Mesenchymal stem cell (in vitro differentiated cells and primary cell): ENCODE measurements at regions not wholly inside any gene's neighbourhood (a gene's known extent, or its start where the extent isn't known, plus 50 kb on each side); places are given as distances from the start of the nearest gene placed in this dataset.

Source experiments
- DNase-seq: peaks from one replicate; pipeline ENCODE4 v3.0.0-alpha.2; 2013
- H2AFZ ChIP-seq: one replicate; pipeline ENCODE4 v1.6.1; 2013; ENCODE audit warnings: low read depth, mild to moderate bottlenecking, control low read depth, inconsistent platforms, low read length, moderate library complexity
- H2AK5ac ChIP-seq: 2 replicates; pipeline ENCODE4 v1.6.1; 2013; ENCODE audit warnings: low read length, moderate library complexity, mild to moderate bottlenecking, inconsistent platforms; ENCODE audit not compliant: severe bottlenecking
- H2BK120ac ChIP-seq: one replicate; pipeline ENCODE4 v1.6.1; 2013; ENCODE audit warnings: low read depth, mild to moderate bottlenecking, inconsistent platforms, low read length, moderate library complexity
- H2BK12ac ChIP-seq, 2 experiments: one replicate each; pipeline ENCODE4 v1.6.1; 2013; ENCODE audit warnings: inconsistent platforms in 2 of 2, low read length in 2 of 2, mild to moderate bottlenecking in 2 of 2, moderate library complexity in 2 of 2, control low read depth in 1 of 2
- H2BK15ac ChIP-seq: one replicate; pipeline ENCODE4 v1.6.1; 2013; ENCODE audit warnings: mild to moderate bottlenecking, low read depth, inconsistent platforms; ENCODE audit not compliant: poor library complexity, severe bottlenecking
- H2BK5ac ChIP-seq: 2 replicates; pipeline ENCODE4 v1.6.1; 2013; ENCODE audit warnings: low read depth, mild to moderate bottlenecking, low read length, control low read depth, inconsistent platforms; ENCODE audit not compliant: poor library complexity, severe bottlenecking
- H3K14ac ChIP-seq, 2 experiments: one replicate each; pipeline ENCODE4 v1.6.1; 2013; ENCODE audit warnings: inconsistent platforms in 2 of 2, low read length in 2 of 2, control low read depth in 1 of 2, mild to moderate bottlenecking in 1 of 2, moderate library complexity in 1 of 2
- H3K18ac ChIP-seq, 2 experiments: one replicate each; pipeline ENCODE4 v1.6.1; 2013; ENCODE audit warnings: inconsistent platforms in 2 of 2, low read length in 2 of 2, control low read depth in 1 of 2, low read depth in 1 of 2, mild to moderate bottlenecking in 1 of 2
- H3K23ac ChIP-seq, 2 experiments: one replicate each; pipeline ENCODE4 v1.6.1; 2013; ENCODE audit warnings: inconsistent platforms in 2 of 2, low read length in 2 of 2, mild to moderate bottlenecking in 2 of 2, moderate library complexity in 2 of 2, control low read depth in 1 of 2
- H3K27ac ChIP-seq: 2 replicates; pipeline ENCODE4 v1.5.1; 2013; ENCODE audit warnings: mild to moderate bottlenecking, moderate library complexity, low read length, control low read depth, inconsistent platforms; ENCODE audit not compliant: poor library complexity, severe bottlenecking
- H3K27me3 ChIP-seq, 2 experiments: 2 replicates each; pipeline versions ENCODE4 v1.6.1 to v1.7.0; 2013; ENCODE audit warnings: low read length in 2 of 2, mild to moderate bottlenecking in 2 of 2, moderate library complexity in 2 of 2, control low read depth in 1 of 2, inconsistent platforms in 1 of 2; ENCODE audit not compliant: control insufficient read depth in 1 of 2, insufficient read depth in 1 of 2
- H3K36me3 ChIP-seq, 2 experiments: 2 replicates each; pipeline versions ENCODE4 v1.6.1 to v1.7.0; 2013; ENCODE audit warnings: low read length in 2 of 2, control low read depth in 1 of 2, inconsistent platforms in 1 of 2, low read depth in 1 of 2, mild to moderate bottlenecking in 1 of 2; ENCODE audit not compliant: insufficient read depth in 2 of 2, control insufficient read depth in 1 of 2
- H3K4ac ChIP-seq, 2 experiments: one replicate each; pipeline ENCODE4 v1.6.1; 2013; ENCODE audit warnings: inconsistent platforms in 2 of 2, low read length in 2 of 2, mild to moderate bottlenecking in 2 of 2, moderate library complexity in 2 of 2, control low read depth in 1 of 2, low read depth in 1 of 2
- H3K4me1 ChIP-seq: 2 replicates; pipeline ENCODE4 v1.6.1; 2013; ENCODE audit warnings: low read depth, low read length, control low read depth; ENCODE audit not compliant: control insufficient read depth, insufficient read depth
- H3K4me2 ChIP-seq: 2 replicates; pipeline ENCODE4 v1.6.1; 2013; ENCODE audit warnings: low read length, mild to moderate bottlenecking, inconsistent platforms; ENCODE audit not compliant: poor library complexity, severe bottlenecking
- H3K4me3 ChIP-seq, 2 experiments: 2 replicates each; pipeline versions ENCODE4 v1.5.1 to v1.7.0; 2013; ENCODE audit warnings: low read length in 2 of 2, mild to moderate bottlenecking in 2 of 2, control low read depth in 1 of 2, low read depth in 1 of 2; ENCODE audit not compliant: insufficient read depth in 1 of 2
- H3K79me1 ChIP-seq: replicated peaks from 2 replicates; pipeline ENCODE4 v1.6.1; 2013; ENCODE audit warnings: mild to moderate bottlenecking, control low read depth, low read length, inconsistent platforms; ENCODE audit not compliant: poor library complexity, severe bottlenecking
- H3K9ac ChIP-seq: 2 replicates; pipeline ENCODE4 v1.7.0; 2013; ENCODE audit warnings: mild to moderate bottlenecking, low read length, moderate library complexity
- H3K9me3 ChIP-seq: 2 replicates; pipeline ENCODE4 v1.7.0; 2013; ENCODE audit warnings: mild to moderate bottlenecking, low read length; ENCODE audit not compliant: control insufficient read depth
- H4K8ac ChIP-seq: one replicate; pipeline ENCODE4 v1.6.1; 2013; ENCODE audit warnings: inconsistent platforms, mild to moderate bottlenecking, low read length, moderate library complexity
- H4K91ac ChIP-seq: one replicate; pipeline ENCODE4 v1.6.1; 2013; ENCODE audit warnings: mild to moderate bottlenecking, low read length, inconsistent platforms
- WGBS: methylation state at CpG from one replicate; pipeline ENCODE4 v1.1.7; 2013; ENCODE audit warnings: mixed read lengths; 5-methylcytosine and 5-hydroxymethylcytosine counted together

DNA sequence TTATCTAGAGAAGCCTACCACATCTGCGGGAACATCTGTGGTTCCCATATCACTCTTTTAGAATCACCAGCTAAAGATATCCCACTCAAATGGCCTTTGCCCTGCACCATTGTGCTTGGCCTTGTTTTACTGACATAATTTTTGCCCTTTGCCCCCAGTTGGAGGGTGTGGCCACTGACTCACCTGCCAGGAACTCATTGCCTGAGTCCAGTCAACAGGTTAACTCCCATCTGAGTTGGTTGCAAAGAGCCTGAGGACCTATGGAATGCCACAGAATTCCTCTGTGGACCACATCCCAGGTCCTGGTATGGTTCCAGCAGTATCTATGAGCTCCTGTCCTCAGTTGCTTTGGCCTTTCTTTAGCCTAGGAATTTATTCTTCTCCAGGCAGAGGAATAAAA is 55.7 kb upstream of the PTGR2 start:
- no peaks in the 10 kb centered on the region for H3K27me3 ChIP-seq
- no peak overlapping the region for H3K18ac ChIP-seq
- H3K27ac ChIP-seq, result peak overlapping the region; percentile 6
- H3K14ac ChIP-seq, result no peak overlapping the region
- H3K23ac ChIP-seq, result no peak overlapping the region
- H2BK15ac ChIP-seq, result no peak overlapping the region
- no peak overlapping the region for H3K4me2 ChIP-seq
- peak overlapping the region; percentile 9 for H2AK5ac ChIP-seq
- peak overlapping the region in 1 of 2 experiments; percentile 37 for H2BK12ac ChIP-seq
- WGBS, result 88% methylated on average over 1 of the region's 1 CpG
- H3K4me1 ChIP-seq, result peaks cover 12% of the 10 kb centered on the region
- H2AFZ ChIP-seq, result no peak overlapping the region
- no peak overlapping the region for H4K91ac ChIP-seq
- no peak overlapping the region for H2BK5ac ChIP-seq
- no peak overlapping the region for H3K4me3 ChIP-seq
- no peak overlapping the region for H3K4ac ChIP-seq
- H3K36me3 ChIP-seq, result no peaks in the 10 kb centered on the region
- DNase-seq, result no peak
- no peak overlapping the region for H4K8ac ChIP-seq
- no peak overlapping the region for H2BK120ac ChIP-seq
- no peaks in the 10 kb centered on the region for H3K9me3 ChIP-seq
- no peak overlapping the region for H3K9ac ChIP-seq
- no peaks in the 10 kb centered on the region for H3K79me1 ChIP-seq

DNA sequence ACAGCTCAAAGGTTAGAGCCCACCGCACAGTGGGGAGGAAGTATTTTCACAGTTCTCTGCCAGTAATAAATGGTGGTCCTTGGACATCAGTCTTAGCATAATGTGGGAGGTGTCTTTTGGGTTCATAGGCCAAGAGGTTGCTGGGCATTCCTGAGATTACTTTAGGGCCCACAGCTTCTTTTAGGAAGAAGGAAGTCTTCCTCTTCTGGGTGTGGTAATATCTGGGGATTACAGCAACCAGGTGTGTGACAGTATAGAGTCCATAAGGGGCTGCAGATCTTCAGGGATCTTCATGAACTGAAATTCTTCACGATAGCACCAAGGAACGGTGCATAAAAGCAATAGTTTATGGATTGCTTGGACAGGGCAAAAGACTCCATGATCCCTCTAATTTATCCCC is 56.2 kb upstream of the PTGR2 start:
- H3K23ac ChIP-seq, result no peak overlapping the region
- H3K4me1 ChIP-seq, result peaks cover 16% of the 10 kb centered on the region
- H2BK15ac ChIP-seq, result no peak overlapping the region
- H3K79me1 ChIP-seq, result no peaks in the 10 kb centered on the region
- no peak for DNase-seq
- H2AK5ac ChIP-seq, result peak overlapping the region; percentile 43
- no peak overlapping the region for H2BK5ac ChIP-seq
- no peak overlapping the region for H3K4me3 ChIP-seq
- no peak overlapping the region for H2BK120ac ChIP-seq
- no peak overlapping the region for H4K91ac ChIP-seq
- H3K4me2 ChIP-seq, result no peak overlapping the region
- H3K14ac ChIP-seq, result no peak overlapping the region
- no peak overlapping the region for H2AFZ ChIP-seq
- no peak overlapping the region for H3K27ac ChIP-seq
- no peak overlapping the region for H3K18ac ChIP-seq
- H4K8ac ChIP-seq, result peak overlapping the region; percentile 15
- H3K36me3 ChIP-seq, result no peaks in the 10 kb centered on the region
- 94% methylated on average over 1 of the region's 3 CpGs for WGBS
- H3K9ac ChIP-seq, result peak overlapping the region; percentile 75
- no peak overlapping the region for H2BK12ac ChIP-seq
- H3K27me3 ChIP-seq, result no peaks in the 10 kb centered on the region
- no peak overlapping the region for H3K4ac ChIP-seq
- H3K9me3 ChIP-seq, result no peaks in the 10 kb centered on the region

DNA sequence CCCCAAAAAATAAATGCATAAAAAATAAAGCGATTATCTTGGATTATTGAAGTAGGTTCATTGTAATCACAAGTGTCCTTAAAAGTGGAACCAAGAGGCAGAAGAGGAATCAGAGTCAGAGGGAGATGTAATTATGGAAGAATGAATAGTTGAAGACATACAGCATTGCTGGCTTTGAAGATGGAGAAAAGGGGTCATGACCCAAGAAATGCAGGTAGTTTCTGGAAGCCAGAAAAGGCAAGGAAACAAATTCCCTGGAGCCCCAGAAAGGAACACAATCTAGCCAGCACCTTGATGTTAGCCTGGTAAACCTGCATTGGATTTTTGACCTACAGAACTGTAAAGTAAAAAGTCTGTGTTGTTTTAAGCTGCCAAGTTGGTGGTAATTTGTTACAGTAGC is 57.5 kb upstream of the PTGR2 start:
- Histone ChIP-seq H2AFZ (no peak overlapping the region), H3K18ac (no peak overlapping the region), H2BK15ac (no peak overlapping the region), H3K4me3 (no peak overlapping the region), H2BK12ac (no peak overlapping the region), H3K79me1 (peaks cover 2% of the 10 kb centered on the region), H2AK5ac (no peak overlapping the region), H3K4me1 (peaks cover 23% of the 10 kb centered on the region), H4K91ac (no peak overlapping the region), H3K27ac (no peak overlapping the region), H3K14ac (no peak overlapping the region), H4K8ac (no peak overlapping the region), H3K4me2 (no peak overlapping the region), H3K36me3 (no peaks in the 10 kb centered on the region), H3K4ac (no peak overlapping the region), H3K9ac (peak overlapping the region; percentile 75), H2BK120ac (no peak overlapping the region), H3K23ac (no peak overlapping the region), H3K9me3 (no peaks in the 10 kb centered on the region), H2BK5ac (no peak overlapping the region), H3K27me3 (no peaks in the 10 kb centered on the region)
- no peak for DNase-seq
- WGBS, result 100% methylated on average over 1 of the region's 1 CpG

DNA sequence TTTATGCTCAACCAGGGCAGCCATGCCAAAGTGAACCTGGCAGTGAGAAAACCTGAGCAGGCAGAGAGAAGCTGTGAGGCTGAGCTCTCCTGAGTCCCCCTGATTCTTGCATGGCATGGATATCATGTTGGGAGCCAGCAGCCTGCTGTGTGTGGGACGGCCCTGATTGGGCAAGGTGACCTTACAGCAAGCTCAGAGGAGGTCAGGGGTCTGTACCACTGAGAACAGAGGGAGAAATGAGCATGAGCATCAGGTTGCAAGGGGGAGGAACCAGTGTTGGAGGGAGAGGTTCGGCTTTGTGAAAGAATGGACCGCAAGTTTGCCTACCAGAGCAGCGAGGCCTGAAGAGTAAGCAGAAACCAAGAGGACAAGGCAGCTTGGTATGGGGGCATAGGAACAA is 59.1 kb upstream of the PTGR2 start:
- no peak overlapping the region for H3K9ac ChIP-seq
- H3K23ac ChIP-seq, result no peak overlapping the region
- peak overlapping the region in 1 of 2 experiments; percentile 44 for H3K14ac ChIP-seq
- no peak for DNase-seq
- no peak overlapping the region for H4K91ac ChIP-seq
- H4K8ac ChIP-seq, result no peak overlapping the region
- WGBS, result 84% methylated on average over 4 of the region's 4 CpGs
- H3K4me1 ChIP-seq, result peaks cover 26% of the 10 kb centered on the region
- H3K4me3 ChIP-seq, result no peak overlapping the region
- H3K36me3 ChIP-seq, result no peaks in the 10 kb centered on the region
- H2BK15ac ChIP-seq, result no peak overlapping the region
- peaks cover 2% of the 10 kb centered on the region for H3K79me1 ChIP-seq
- no peak overlapping the region for H2BK120ac ChIP-seq
- H3K9me3 ChIP-seq, result no peaks in the 10 kb centered on the region
- H3K4me2 ChIP-seq, result no peak overlapping the region
- no peak overlapping the region for H2AFZ ChIP-seq
- no peak overlapping the region for H3K18ac ChIP-seq
- H2BK5ac ChIP-seq, result no peak overlapping the region
- peak overlapping the region; percentile 28 for H2AK5ac ChIP-seq
- no peaks in the 10 kb centered on the region for H3K27me3 ChIP-seq
- no peak overlapping the region for H3K4ac ChIP-seq
- H2BK12ac ChIP-seq, result no peak overlapping the region
- H3K27ac ChIP-seq, result no peak overlapping the region
